ENCODE measurements at regions not wholly inside any gene's neighbourhood (a gene's known extent, or its start where the extent isn't known, plus 50 kb on each side); places are given as distances from the start of the nearest gene placed in this dataset.

DNA sequence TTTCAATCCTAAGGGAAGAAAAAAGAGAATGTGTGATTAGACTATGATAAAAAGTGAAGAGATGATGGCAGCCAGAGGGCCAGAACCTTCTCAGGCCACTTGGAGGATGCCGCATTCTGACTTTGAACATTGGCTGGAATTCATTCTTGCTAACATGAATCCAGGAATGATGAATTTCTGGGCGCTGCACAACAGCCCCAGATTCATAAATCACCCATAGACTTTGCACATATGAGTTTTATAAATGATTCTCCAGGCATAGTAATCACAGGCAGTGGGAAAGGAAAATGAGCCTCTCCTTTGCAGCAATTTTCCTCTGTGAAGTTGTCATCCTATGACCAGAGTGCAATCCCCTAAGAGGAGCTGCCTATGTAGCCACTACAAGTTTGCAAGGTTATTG lies 555.4 kb downstream of the KCTD12 start:
- POLR2A ChIA-PET: no interaction called here
- no peak for DNase-seq (ENCODE audit: extremely low spot score)
- TF ChIP-seq BHLHE40 (IDR thresholded peaks at IDR 0.05; ENCODE audit: borderline replicate concordance) (no peak), SUZ12 (IDR thresholded peaks at IDR 0.05) (no peak), FOXK2 (IDR thresholded peaks at IDR 0.05) (no peak), TARDBP (IDR thresholded peaks at IDR 0.05) (no peak), L3MBTL2 (conservative IDR thresholded peaks at IDR 0.05) (no peak), SP1 (IDR thresholded peaks at IDR 0.05) (no peak), ELF4 (IDR thresholded peaks at IDR 0.05) (no peak), CTBP1 (IDR thresholded peaks at IDR 0.05; ENCODE audit: borderline replicate concordance) (no peak), ARNT (IDR thresholded peaks at IDR 0.05) (no peak)
- TF ChIP-seq, protein P1, sequence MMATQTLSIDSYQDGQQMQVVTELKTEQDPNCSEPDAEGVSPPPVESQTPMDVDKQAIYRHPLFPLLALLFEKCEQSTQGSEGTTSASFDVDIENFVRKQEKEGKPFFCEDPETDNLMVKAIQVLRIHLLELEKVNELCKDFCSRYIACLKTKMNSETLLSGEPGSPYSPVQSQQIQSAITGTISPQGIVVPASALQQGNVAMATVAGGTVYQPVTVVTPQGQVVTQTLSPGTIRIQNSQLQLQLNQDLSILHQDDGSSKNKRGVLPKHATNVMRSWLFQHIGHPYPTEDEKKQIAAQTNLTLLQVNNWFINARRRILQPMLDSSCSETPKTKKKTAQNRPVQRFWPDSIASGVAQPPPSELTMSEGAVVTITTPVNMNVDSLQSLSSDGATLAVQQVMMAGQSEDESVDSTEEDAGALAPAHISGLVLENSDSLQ (IDR thresholded peaks at IDR 0.05): no peak
- CTCF ChIA-PET: no interaction called here

DNA sequence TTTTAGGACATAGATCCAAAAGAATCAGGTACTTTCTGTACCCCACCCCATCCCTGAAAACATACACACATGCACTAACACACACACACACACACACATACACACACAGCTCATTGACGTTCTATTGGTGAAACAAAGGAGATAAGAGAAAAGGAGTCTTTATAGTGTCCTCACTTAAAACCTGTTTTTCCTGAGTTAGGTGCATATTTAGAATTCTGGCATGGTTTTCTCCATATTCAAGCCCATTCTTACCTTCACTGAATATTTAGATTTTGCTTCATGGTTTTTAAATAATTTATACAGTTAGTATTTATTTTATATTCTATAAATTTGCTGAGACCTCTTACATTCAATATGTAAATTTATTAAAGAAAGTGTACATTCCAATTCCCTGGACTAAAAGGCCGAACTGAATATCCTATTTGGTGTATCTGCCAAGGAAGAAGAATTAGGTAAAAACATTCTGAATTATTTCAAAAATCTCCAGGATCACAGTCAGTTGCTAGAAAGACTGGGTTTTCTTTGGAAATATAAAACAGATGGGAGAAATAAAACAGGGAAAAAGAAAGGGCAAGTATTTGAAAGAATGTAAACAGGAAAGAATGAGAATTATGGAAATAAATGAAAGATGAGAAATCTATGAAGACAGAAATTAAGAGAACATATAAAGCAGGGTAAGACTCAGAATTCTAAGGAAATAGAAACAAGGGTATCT lies 556.2 kb downstream of the KCTD12 start:
- ChIA-PET CTCF (no interaction called here), POLR2A (no interaction called here)
- TF ChIP-seq CTBP1 (IDR thresholded peaks at IDR 0.05; ENCODE audit: borderline replicate concordance) (no peak), NFRKB (IDR thresholded peaks at IDR 0.05) (no peak), ARNT (IDR thresholded peaks at IDR 0.05) (no peak), HDGF (IDR thresholded peaks at IDR 0.05; ENCODE audit: borderline replicate concordance) (no peak), ELF4 (IDR thresholded peaks at IDR 0.05) (no peak), ZNF384 (IDR thresholded peaks at IDR 0.05) (no peak), BHLHE40 (IDR thresholded peaks at IDR 0.05; ENCODE audit: borderline replicate concordance) (no peak), SUZ12 (IDR thresholded peaks at IDR 0.05) (no peak), LEF1 (IDR thresholded peaks at IDR 0.05; ENCODE audit: borderline replicate concordance) (no peak), L3MBTL2 (conservative IDR thresholded peaks at IDR 0.05) (no peak), FOXM1 (IDR thresholded peaks at IDR 0.05; ENCODE audit: borderline replicate concordance) (no peak), TARDBP (IDR thresholded peaks at IDR 0.05) (no peak), SP1 (IDR thresholded peaks at IDR 0.05) (no peak), FOXA1 (IDR thresholded peaks at IDR 0.05) (no peak), FOXK2 (IDR thresholded peaks at IDR 0.05) (no peak)
- TF ChIP-seq, protein P1 (IDR thresholded peaks at IDR 0.05): no peak
- no peak for DNase-seq (ENCODE audit: extremely low spot score)

- DNase-seq (ENCODE audit: extremely low spot score): no peak
- CTCF ChIA-PET: no interaction called here
- POLR2A ChIA-PET: no interaction called here
- TF ChIP-seq FOXK2 (IDR thresholded peaks at IDR 0.05) (no peak), ELF4 (IDR thresholded peaks at IDR 0.05) (no peak), LEF1 (IDR thresholded peaks at IDR 0.05; ENCODE audit: borderline replicate concordance) (no peak), HDGF (IDR thresholded peaks at IDR 0.05; ENCODE audit: borderline replicate concordance) (no peak), ZNF384 (IDR thresholded peaks at IDR 0.05) (no peak), FOXA1 (IDR thresholded peaks at IDR 0.05) (no peak), TARDBP (IDR thresholded peaks at IDR 0.05) (no peak), SP1 (IDR thresholded peaks at IDR 0.05) (no peak), SUZ12 (IDR thresholded peaks at IDR 0.05) (no peak), NFRKB (IDR thresholded peaks at IDR 0.05) (no peak), BHLHE40 (IDR thresholded peaks at IDR 0.05; ENCODE audit: borderline replicate concordance) (no peak), FOXM1 (IDR thresholded peaks at IDR 0.05; ENCODE audit: borderline replicate concordance) (no peak)
Measured at GRCh38 chr13:76329004-76329403, 557.2 kb downstream of the KCTD12 start.

DNA sequence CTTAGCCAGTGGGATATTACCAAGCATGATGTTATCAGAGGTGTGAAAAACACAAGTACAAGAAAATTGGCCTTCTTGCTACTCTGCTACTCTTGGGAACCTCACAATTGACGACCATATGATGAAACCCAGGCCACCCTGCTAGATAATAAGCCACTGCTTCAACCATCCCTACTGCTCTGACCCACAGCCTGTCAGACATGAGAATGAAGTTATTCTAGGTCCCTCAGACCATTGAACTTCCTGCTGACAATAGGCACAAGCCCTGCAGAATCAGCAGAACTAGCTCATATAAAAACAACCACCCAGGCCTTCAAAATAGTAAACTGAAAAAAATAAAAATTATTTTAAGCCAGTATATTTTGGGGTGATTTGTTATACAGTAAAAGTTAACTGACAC lies 559.9 kb downstream of the KCTD12 start:
- ChIA-PET CTCF (no interaction called here), POLR2A (no interaction called here)
- no peak for TF ChIP-seq HDGF (IDR thresholded peaks at IDR 0.05; ENCODE audit: borderline replicate concordance)
- TF ChIP-seq L3MBTL2 (conservative IDR thresholded peaks at IDR 0.05): no peak
- TF ChIP-seq NFRKB (IDR thresholded peaks at IDR 0.05): no peak
- TF ChIP-seq BHLHE40 (IDR thresholded peaks at IDR 0.05; ENCODE audit: borderline replicate concordance): no peak
- TF ChIP-seq, protein P1 (IDR thresholded peaks at IDR 0.05): no peak
- no peak for TF ChIP-seq ARNT (IDR thresholded peaks at IDR 0.05)
- no peak for TF ChIP-seq LEF1 (IDR thresholded peaks at IDR 0.05; ENCODE audit: borderline replicate concordance)
- no peak for TF ChIP-seq SP1 (IDR thresholded peaks at IDR 0.05)
- no peak for TF ChIP-seq ELF4 (IDR thresholded peaks at IDR 0.05)
- TF ChIP-seq FOXM1 (IDR thresholded peaks at IDR 0.05; ENCODE audit: borderline replicate concordance): no peak
- TF ChIP-seq CTBP1 (IDR thresholded peaks at IDR 0.05; ENCODE audit: borderline replicate concordance): no peak
- no peak for TF ChIP-seq FOXK2 (IDR thresholded peaks at IDR 0.05)
- TF ChIP-seq FOXA1 (IDR thresholded peaks at IDR 0.05): no peak
- no peak for TF ChIP-seq TARDBP (IDR thresholded peaks at IDR 0.05)
- no peak for TF ChIP-seq SUZ12 (IDR thresholded peaks at IDR 0.05)
- no peak for TF ChIP-seq ZNF384 (IDR thresholded peaks at IDR 0.05)
- no peak for DNase-seq (ENCODE audit: extremely low spot score)

- CTCF ChIA-PET: no interaction called here
- no peak for DNase-seq (ENCODE audit: extremely low spot score)
- POLR2A ChIA-PET: no interaction called here
- TF ChIP-seq, protein P1 (IDR thresholded peaks at IDR 0.05): no peak
- TF ChIP-seq FOXK2 (IDR thresholded peaks at IDR 0.05): no peak
- no peak for TF ChIP-seq LEF1 (IDR thresholded peaks at IDR 0.05; ENCODE audit: borderline replicate concordance)
- no peak for TF ChIP-seq BHLHE40 (IDR thresholded peaks at IDR 0.05; ENCODE audit: borderline replicate concordance)
- TF ChIP-seq FOXA1 (IDR thresholded peaks at IDR 0.05): no peak
Measured at GRCh38 chr13:76319921-76320320, 566.3 kb downstream of the KCTD12 start.

All from HEK293T (cell line).